ENCODE measurements at regions not wholly inside any gene's neighbourhood (a gene's known extent, or its start where the extent isn't known, plus 50 kb on each side); places are given as distances from the start of the nearest gene placed in this dataset.

- no peak for DNase-seq (ENCODE audit: low read depth)
Observed at GRCh38 chr1:17978016-17978415, 129.6 kb upstream of the IGSF21 start.

- DNase-seq (ENCODE audit: low read depth): no peak
Observed at GRCh38 chr1:17979815-17980214, 127.8 kb upstream of the IGSF21 start.

DNA sequence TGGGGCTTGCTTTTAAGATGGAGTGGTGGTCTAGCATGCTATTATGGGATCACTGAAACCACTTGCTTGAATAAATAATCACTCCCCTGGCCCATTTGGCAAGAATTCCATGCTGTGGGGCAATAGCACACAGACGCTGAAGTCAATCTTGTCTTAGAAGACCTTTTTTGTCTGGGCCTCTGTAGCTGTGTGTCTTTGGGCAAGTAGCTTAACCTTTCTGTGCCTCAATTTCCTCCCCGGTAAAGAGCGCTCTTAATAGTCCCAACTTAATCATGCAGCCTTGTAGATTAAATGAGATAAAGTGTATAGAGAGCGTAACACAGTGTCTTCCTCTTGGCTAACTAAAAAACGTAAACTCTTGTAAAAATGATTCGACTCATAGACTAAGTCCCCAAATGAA is 125.4 kb upstream of the IGSF21 start:
- no peak for DNase-seq (ENCODE audit: low read depth)

- no peak for DNase-seq (ENCODE audit: low read depth)
Observed at GRCh38 chr1:17984583-17984982, 123.0 kb upstream of the IGSF21 start.

DNA sequence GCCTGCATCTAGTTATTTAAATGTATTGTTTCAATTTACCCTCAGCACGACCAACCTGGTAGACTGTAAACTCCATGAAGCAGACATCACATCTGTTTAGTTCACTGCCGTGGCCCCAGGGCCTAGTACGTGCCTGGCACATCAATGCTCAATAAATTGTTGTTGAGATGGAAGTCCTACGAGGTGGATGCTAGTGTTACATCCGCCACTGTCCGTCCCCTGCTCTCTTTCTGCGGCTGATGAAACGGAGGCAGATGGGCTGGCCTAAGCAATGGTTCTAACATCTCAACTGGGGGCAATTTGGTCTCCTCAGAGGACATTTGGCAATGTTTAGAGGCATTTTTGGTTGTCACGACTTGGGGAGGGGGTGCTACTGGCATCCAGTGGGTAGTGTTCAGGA is 121.4 kb upstream of the IGSF21 start:
- DNase-seq (ENCODE audit: low read depth): no peak

DNA sequence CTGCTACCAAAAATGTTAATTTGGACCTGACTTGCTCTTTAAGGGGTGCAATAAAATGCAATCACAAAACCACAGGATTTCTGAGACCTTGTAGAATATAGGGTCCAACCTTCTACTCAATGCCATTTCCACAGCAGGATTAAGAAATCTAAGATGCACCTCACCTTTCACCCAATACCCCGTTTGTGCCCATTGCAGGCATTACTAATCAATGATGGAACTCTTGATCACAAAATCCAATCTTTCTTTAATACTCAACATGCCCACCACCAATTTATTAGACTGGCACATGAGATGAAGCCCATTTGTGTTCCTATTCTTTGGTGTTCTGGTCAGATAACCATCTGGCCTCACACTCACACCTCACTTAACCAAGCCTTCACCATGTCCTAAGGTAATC is 117.2 kb upstream of the IGSF21 start:
- no peak for DNase-seq (ENCODE audit: low read depth)

DNA sequence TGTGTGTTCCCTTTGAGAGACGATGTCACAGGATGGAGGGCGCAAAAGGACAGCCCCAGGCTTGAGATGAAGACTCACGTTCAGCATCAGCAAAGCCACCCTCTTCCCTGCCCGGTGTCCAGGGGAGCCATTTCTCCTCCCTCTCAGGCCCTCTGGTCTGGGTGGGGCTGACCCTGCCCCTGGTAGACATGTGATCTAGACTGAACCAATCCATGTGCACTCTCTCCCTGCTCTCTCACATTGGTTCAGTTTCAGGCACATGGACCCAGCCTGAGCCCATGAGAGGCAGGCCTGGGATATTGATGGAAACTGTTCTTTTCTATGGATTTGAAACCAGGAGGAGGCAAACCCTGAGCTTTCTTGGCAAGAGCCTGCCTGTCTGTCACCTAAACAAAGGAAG is 115.6 kb upstream of the IGSF21 start:
- DNase-seq (ENCODE audit: low read depth): no peak

- no peak for DNase-seq (ENCODE audit: low read depth)
Observed at GRCh38 chr1:17992800-17993199, 114.8 kb upstream of the IGSF21 start.

- no peak for DNase-seq (ENCODE audit: low read depth)
Observed at GRCh38 chr1:17994046-17994445, 113.6 kb upstream of the IGSF21 start.

DNA sequence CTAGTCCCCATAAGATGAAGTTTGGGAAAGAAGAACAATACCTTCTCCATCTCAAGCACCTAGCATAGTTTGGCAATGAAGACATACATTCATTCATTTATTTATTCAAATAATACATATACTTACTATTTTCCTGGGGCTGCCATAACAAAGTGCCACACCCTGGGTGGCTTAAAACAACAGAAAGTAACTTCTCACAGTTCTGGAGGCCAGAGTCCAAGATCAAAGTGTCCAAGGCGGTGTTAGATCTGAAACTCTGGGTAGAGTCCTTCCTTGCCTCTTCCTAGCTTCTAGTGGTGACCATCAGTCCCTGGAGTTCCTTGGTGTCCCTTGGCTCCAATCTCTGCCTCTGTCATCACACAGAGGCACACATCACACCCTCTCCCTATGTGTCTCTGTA is 112.1 kb upstream of the IGSF21 start:
- DNase-seq (ENCODE audit: low read depth): no peak

- no peak for DNase-seq (ENCODE audit: low read depth)
Observed at GRCh38 chr1:17998889-17999288, 108.7 kb upstream of the IGSF21 start.

GRCh38 chr1:17999884-18000283 is 107.7 kb upstream of the IGSF21 start:
- no peak for DNase-seq (ENCODE audit: low read depth)

DNA sequence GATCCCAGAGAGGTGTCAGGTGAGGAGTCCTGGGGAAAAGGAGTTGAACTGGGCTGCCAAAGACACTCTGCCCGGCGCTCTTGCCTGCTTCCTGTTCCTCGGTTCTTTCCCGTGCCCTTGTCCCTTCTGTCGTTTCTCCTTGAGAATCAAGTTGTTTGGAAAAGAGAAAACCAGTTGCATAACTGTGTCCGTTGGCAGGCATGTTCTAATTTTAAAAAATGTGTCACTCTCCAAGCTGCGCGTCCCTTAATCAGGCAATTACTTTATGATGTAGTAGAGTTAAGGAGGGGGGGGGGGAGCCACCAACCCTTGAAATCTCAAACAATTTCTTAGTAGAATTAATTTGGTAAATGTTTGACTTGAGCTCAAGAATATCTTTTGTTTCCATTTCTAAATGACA is 105.9 kb upstream of the IGSF21 start:
- DNase-seq (ENCODE audit: low read depth): no peak

DNA sequence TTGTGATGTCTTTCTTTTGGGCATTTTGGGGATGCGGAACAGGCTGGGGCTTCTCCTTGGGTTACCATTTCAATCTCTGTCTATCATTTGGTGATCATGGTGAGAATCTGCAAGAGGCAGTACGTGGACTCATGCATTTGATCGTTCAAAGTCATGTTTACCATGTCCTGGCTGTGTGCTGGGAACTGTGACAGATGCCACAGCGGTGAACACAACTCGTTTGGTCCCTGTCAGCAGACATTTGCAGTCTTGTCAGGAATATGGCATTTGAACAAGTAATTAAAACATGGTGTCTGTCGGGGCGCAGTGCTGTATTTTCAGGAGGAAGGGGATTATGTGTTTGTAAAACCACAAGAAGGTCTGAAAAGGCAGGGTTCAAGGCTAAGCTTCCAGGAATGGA is 103.3 kb upstream of the IGSF21 start:
- no peak for DNase-seq (ENCODE audit: low read depth)

DNA sequence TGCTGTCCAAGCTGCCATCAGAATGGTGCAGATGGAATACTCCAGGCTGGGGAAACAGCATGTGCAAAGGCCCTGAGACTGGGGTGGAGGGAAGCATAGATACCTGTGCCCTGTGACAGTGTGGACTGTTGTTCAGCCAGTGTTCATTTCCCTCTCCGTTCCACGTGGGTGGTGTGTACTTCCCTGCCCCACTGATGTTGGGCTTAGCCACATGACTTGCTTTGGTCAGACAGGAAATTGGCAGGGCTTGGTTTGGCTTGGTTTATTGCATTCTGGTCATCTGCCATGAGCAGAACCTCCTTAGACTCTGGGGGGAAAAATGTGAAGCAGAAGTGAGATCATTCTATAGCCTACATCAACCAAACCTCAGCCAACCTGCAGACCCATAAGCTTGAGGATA is 102.4 kb upstream of the IGSF21 start:
- DNase-seq (ENCODE audit: low read depth): no peak

GRCh38 chr1:18007391-18008041 is 100.1 kb upstream of the IGSF21 start:
- DNase-seq (ENCODE audit: low read depth): no peak

- DNase-seq (ENCODE audit: low read depth): no peak
Observed at GRCh38 chr1:18008081-18008480, 99.5 kb upstream of the IGSF21 start.

- no peak for DNase-seq (ENCODE audit: low read depth)
Observed at GRCh38 chr1:18009055-18009454, 98.5 kb upstream of the IGSF21 start.

DNA sequence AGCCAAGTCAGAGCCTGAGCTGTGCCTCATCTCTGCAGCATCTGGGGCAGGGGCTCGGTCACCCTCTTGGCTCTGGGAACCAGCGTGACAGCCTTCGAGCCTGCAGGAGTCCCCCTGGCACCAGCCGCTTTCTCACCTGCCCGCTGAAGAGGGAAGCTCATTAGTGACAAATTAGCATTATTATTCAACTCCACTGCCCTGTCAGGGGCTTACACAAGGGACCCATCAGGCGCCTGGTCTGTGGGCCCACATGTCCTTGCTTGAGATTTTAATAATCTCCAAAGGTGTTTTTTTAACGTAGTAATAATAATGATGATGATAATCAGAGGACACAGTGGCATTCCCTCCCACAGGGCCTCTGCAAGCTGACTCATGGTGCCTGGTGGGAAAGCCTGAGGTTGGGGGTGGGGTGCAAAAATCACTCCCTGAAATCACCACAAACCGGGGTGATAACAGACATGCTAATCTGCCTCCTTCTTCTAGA is 98.1 kb upstream of the IGSF21 start:
- DNase-seq (ENCODE audit: low read depth): no peak

DNA sequence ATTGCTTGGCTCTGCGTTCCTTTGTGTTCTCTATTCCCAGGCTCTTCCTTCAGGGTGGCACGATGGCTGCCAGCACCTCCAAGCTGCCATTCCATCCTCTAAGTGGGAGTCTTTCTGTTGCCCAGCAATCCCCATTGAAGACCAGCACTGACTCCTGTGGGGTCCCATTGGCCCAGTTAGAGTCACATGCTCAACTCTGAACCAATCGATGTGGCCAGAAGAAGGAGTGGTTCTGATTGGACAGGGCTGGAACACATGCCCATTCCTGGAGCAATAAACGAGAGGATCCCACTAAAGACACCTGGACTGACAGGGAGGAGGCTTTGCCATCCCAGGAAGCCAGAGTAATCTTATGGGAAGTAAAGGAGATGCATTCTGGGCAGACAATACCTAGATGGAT is 97.2 kb upstream of the IGSF21 start:
- no peak for DNase-seq (ENCODE audit: low read depth)

DNA sequence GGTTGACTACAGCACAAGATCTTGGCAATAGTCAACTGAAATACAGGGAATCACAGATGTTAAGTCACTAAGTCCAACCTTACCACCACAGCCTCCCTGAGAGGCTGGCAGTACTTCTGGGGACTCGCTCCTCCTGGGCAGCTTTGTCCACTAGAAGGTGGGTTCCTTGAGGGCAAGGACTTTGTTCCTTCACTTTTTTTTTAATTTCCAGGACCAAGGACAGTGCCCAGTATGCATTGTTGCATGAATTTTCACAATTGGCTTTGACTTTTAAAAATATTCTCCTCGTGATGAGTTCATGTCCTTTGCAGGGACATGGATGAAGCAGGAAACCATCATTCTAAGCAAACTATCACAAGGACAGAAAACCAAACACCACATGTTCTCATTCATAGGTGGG is 96.7 kb upstream of the IGSF21 start:
- DNase-seq (ENCODE audit: low read depth): no peak

DNA sequence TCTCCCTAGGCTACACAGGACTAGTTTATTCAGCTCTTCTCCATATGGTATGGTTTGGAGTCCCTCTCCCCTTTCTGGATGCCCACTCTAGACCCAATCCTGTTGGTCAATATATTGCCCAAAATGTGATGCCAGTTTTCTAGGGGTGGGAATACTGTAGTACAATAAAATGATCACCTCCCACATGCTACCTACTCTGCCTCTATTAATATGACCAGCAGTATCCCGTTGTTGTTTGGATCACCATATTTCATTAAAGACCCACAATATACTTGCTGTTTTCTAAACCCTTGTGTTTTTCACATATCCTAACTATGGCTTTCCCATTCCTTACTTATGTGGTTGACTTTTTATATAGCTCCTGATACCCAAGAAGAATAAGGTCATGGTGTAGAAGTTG is 95.9 kb upstream of the IGSF21 start:
- DNase-seq (ENCODE audit: low read depth): no peak

GRCh38 chr1:18012686-18013085 is 94.9 kb upstream of the IGSF21 start:
- DNase-seq (ENCODE audit: low read depth): no peak

GRCh38 chr1:18013216-18013615 is 94.4 kb upstream of the IGSF21 start:
- DNase-seq (ENCODE audit: low read depth): no peak

- DNase-seq (ENCODE audit: low read depth): no peak
Observed at GRCh38 chr1:18015719-18016118, 91.9 kb upstream of the IGSF21 start.
